ENCODE measurements at regions not wholly inside any gene's neighbourhood (a gene's known extent, or its start where the extent isn't known, plus 50 kb on each side); places are given as distances from the start of the nearest gene placed in this dataset.

GRCh38 chr3:99322551-99322950, 315.8 kb upstream of the COL8A1 start:
- H3K4me3 ChIP-seq (ENCODE audit: low read depth, low read length) = no peak overlapping the region
- ChIA-PET POLR2A (no interaction called here), CTCF (no interaction called here)
- no peaks in the 10 kb centered on the region for H3K9me3 ChIP-seq (ENCODE audit: control insufficient read depth, insufficient read depth, low read length)
- no peak for TF ChIP-seq CTCF (IDR thresholded peaks at IDR 0.05; ENCODE audit: low read depth, low read length)
- DNase-seq (ENCODE audit: low read depth, low spot score) = no peak
- H3K27me3 ChIP-seq (ENCODE audit: control insufficient read depth, insufficient read depth, low read length) = no peaks in the 10 kb centered on the region
- no peak overlapping the region for H3K27ac ChIP-seq (ENCODE audit: low read depth, low read length)

GRCh38 chr3:99321261-99321660, 317.1 kb upstream of the COL8A1 start:
- CTCF ChIA-PET = no interaction called here
- DNase-seq (ENCODE audit: low read depth, low spot score) = no peak
- Histone ChIP-seq H3K4me3 (ENCODE audit: low read depth, low read length) (no peak overlapping the region), H3K27me3 (ENCODE audit: control insufficient read depth, insufficient read depth, low read length) (no peaks in the 10 kb centered on the region), H3K9me3 (ENCODE audit: control insufficient read depth, insufficient read depth, low read length) (no peaks in the 10 kb centered on the region), H3K27ac (ENCODE audit: low read depth, low read length) (no peak overlapping the region)
- TF ChIP-seq CTCF (IDR thresholded peaks at IDR 0.05; ENCODE audit: low read depth, low read length) = no peak
- POLR2A ChIA-PET = no interaction called here

GRCh38 chr3:99319961-99320360, 318.4 kb upstream of the COL8A1 start:
- no peak for TF ChIP-seq CTCF (IDR thresholded peaks at IDR 0.05; ENCODE audit: low read depth, low read length)
- no peak overlapping the region for H3K4me3 ChIP-seq (ENCODE audit: low read depth, low read length)
- no peaks in the 10 kb centered on the region for H3K27me3 ChIP-seq (ENCODE audit: control insufficient read depth, insufficient read depth, low read length)
- peak; percentile 72 for DNase-seq (ENCODE audit: low read depth, low spot score)
- no peak overlapping the region for H3K27ac ChIP-seq (ENCODE audit: low read depth, low read length)
- ChIA-PET POLR2A (interaction anchor here (0.5 kb wide), 1 partner anchor 1098 kb away, joined by 6 read pairs; no protein-coding TSS in a partner anchor), CTCF (no interaction called here)
- H3K9me3 ChIP-seq (ENCODE audit: control insufficient read depth, insufficient read depth, low read length) = no peaks in the 10 kb centered on the region

GRCh38 chr3:99319450-99319849, 318.9 kb upstream of the COL8A1 start:
- no peak for DNase-seq (ENCODE audit: low read depth, low spot score)
- Histone ChIP-seq H3K27me3 (ENCODE audit: control insufficient read depth, insufficient read depth, low read length) (no peaks in the 10 kb centered on the region), H3K4me3 (ENCODE audit: low read depth, low read length) (no peak overlapping the region), H3K9me3 (ENCODE audit: control insufficient read depth, insufficient read depth, low read length) (no peaks in the 10 kb centered on the region), H3K27ac (ENCODE audit: low read depth, low read length) (no peak overlapping the region)
- ChIA-PET POLR2A (interaction anchor here (0.5 kb wide), 1 partner anchor 1098 kb away, joined by 6 read pairs; no protein-coding TSS in a partner anchor), CTCF (no interaction called here)
- no peak for TF ChIP-seq CTCF (IDR thresholded peaks at IDR 0.05; ENCODE audit: low read depth, low read length)

GRCh38 chr3:99317201-99317600, 321.2 kb upstream of the COL8A1 start:
- DNase-seq (ENCODE audit: low read depth, low spot score) = no peak
- Histone ChIP-seq H3K27me3 (ENCODE audit: control insufficient read depth, insufficient read depth, low read length) (no peaks in the 10 kb centered on the region), H3K9me3 (ENCODE audit: control insufficient read depth, insufficient read depth, low read length) (no peaks in the 10 kb centered on the region), H3K27ac (ENCODE audit: low read depth, low read length) (no peak overlapping the region), H3K4me3 (ENCODE audit: low read depth, low read length) (no peak overlapping the region)
- CTCF ChIA-PET = no interaction called here
- POLR2A ChIA-PET = no interaction called here
- TF ChIP-seq CTCF (IDR thresholded peaks at IDR 0.05; ENCODE audit: low read depth, low read length) = no peak

All from AG04450 (cell line).